ENCODE measurements at regions not wholly inside any gene's neighbourhood (a gene's known extent, or its start where the extent isn't known, plus 50 kb on each side); places are given as distances from the start of the nearest gene placed in this dataset.
"Not testable (repeated sequence)": the region's sequence is repeated elsewhere in the genome, so short reads cannot be mapped to it uniquely, and the experiment has no call there.

DNA sequence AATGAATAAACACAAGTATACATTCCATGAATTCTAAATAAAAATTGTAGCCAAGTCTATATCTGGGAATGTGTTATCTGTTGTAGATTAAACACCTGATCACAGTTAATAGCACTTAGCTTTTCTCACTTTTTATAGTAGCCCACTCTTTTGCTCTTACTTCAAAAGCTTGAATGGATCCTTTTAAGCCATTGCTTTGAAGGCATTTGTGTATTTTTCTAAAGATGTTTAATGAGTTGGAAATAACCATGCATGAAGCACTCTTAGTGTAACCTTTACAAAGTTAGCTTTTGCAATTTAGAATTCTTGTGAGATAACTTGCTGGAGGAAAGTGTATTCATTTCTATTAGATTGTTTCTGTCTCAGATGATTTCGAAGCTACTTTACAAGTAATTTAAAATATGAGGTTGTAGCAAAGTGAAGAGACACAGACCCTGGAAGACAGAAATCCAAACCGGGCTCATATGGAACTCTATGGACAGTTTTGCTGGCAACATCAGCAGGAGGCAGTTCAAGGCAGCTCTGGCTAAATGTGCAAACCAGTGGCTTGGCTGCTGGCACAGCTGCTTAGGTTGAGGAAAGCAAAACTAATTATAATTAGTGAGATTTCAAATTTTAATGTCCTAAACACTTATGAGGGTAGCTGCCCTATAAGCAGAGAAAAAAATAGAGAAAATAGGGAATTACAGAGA lies 469.8 kb upstream of the ZEB2 start:
- no peak overlapping the region for H3K27ac Mint-ChIP-seq
- no peak overlapping the region for H3K4me3 Mint-ChIP-seq
- ATAC-seq (no peak), DNase-seq (no peak)
- no peaks in the 10 kb centered on the region for H3K36me3 Mint-ChIP-seq (ENCODE audit: low read depth)
- peaks cover 11% of the 10 kb centered on the region for H3K9me3 Mint-ChIP-seq
- peaks cover 7% of the 10 kb centered on the region for H3K27me3 Mint-ChIP-seq
- no peaks in the 10 kb centered on the region for H3K4me1 Mint-ChIP-seq

DNA sequence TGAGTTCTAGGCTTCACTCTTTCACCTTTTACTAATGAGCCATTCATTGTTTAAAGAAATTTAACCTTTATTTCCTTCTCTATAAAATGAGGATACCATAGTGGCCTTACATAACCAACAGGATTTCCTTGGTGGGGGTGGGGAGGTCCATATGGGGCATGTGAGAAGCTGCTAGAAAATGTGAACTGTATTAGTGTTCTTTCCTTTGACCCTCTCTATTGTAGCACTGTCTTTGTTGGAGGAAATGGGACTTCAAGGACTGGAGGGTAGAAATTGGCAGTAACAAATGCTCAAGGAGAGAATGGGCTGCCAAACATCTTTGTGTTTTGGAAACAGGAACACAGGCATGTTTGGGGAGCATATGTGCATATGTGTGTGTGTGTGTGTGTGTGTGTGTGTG lies 468.7 kb upstream of the ZEB2 start:
- no peak for ATAC-seq
- Mint-ChIP-seq H3K27ac (no peak overlapping the region), H3K27me3 (peaks cover 4% of the 10 kb centered on the region), H3K4me3 (no peak overlapping the region), H3K4me1 (no peaks in the 10 kb centered on the region), H3K9me3 (peaks cover 11% of the 10 kb centered on the region), H3K36me3 (ENCODE audit: low read depth) (no peaks in the 10 kb centered on the region)
- DNase-seq, result no peak

DNA sequence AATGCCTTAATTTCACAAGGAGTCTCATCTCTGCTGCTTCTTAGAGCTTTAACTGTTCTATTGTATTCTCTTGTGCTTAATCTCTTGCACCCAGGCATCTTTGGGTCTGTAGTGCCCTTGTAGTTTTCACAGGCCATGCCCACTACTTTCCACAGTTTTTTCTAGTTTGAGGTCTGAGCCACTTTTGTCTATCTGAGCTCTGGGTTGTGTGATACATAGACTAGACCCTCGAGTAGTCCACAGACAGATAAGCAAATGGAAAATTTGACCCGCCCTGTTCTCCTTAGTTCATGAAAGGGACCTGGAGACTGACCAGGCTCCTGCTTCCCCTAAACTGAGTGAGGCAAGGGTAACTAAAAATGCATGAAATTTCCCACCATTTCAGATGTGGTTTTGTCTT lies 466.8 kb upstream of the ZEB2 start:
- Mint-ChIP-seq H3K9me3 (peaks cover 11% of the 10 kb centered on the region), H3K4me1 (no peaks in the 10 kb centered on the region), H3K4me3 (no peak overlapping the region), H3K27me3 (peaks cover 2% of the 10 kb centered on the region), H3K36me3 (ENCODE audit: low read depth) (no peaks in the 10 kb centered on the region), H3K27ac (no peak overlapping the region)
- DNase-seq (no peak), ATAC-seq (no peak)

DNA sequence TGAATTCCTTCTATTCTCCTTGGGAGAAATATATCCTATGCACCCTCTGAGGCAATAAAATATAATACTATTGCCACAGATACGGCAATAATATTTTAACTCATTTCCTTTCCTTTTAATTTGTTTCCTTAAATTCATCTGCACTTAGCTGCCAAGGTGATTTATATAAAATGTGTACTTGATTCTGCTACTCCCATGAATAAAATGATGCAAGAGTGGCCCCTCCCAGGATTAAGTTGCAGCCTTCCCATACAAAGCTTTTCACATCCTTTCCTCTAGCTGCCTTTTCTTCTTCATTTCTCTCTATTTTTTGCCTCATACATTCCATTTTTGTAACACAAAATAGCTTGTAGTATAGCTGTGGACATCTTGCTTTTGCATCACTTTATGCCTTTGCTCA lies 464.1 kb upstream of the ZEB2 start:
- H3K36me3 Mint-ChIP-seq (ENCODE audit: low read depth), result no peaks in the 10 kb centered on the region
- H3K4me3 Mint-ChIP-seq, result no peak overlapping the region
- no peak overlapping the region for H3K27ac Mint-ChIP-seq
- ATAC-seq, result no peak
- no peak for DNase-seq
- peaks cover 11% of the 10 kb centered on the region for H3K9me3 Mint-ChIP-seq
- H3K4me1 Mint-ChIP-seq, result no peaks in the 10 kb centered on the region
- peaks cover 2% of the 10 kb centered on the region for H3K27me3 Mint-ChIP-seq

DNA sequence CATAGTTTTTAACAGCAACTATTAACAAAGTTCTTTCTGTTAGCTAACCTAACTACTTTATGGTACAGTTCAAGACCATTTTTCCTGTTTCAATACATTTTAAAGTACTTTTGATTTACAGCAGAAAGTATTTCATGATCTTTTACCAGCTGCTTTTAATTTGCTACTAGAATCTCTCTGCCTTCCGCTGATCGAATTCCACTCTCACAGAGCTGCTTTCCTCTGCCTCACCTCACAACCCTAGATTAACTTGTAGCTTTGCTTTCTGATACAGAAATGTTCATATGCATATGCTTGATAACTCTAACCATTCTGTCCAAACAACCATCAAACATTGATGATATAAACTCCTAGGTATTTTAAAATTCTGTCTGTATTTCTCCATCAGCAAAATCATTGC lies 463.2 kb upstream of the ZEB2 start:
- peaks cover 11% of the 10 kb centered on the region for H3K9me3 Mint-ChIP-seq
- H3K27ac Mint-ChIP-seq, result no peak overlapping the region
- no peak overlapping the region for H3K4me3 Mint-ChIP-seq
- DNase-seq (no peak), ATAC-seq (no peak)
- peaks cover 2% of the 10 kb centered on the region for H3K27me3 Mint-ChIP-seq
- H3K4me1 Mint-ChIP-seq, result no peaks in the 10 kb centered on the region
- H3K36me3 Mint-ChIP-seq (ENCODE audit: low read depth), result no peaks in the 10 kb centered on the region

DNA sequence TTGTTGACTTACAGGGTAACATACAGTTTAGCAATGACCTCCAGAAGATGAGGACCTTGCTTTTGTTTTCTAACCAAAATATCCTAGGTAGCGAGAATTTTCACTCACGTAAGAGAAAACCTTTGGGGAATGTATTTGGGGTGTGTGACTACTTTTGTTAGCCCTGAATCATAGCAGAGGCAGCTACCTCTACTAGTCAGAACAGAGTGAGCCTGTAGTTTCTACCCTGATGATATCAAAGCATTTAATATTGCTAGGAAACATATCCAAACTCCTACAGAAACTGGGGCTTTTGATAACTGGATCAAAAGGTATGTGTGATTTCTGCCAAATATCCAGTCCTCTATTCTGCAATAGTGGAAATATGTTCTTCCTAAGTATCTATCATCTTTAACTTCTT lies 462.6 kb upstream of the ZEB2 start:
- Mint-ChIP-seq H3K36me3 (ENCODE audit: low read depth) (no peaks in the 10 kb centered on the region), H3K27me3 (peaks cover 1% of the 10 kb centered on the region), H3K4me3 (no peak overlapping the region), H3K27ac (no peak overlapping the region), H3K9me3 (peaks cover 11% of the 10 kb centered on the region), H3K4me1 (no peaks in the 10 kb centered on the region)
- ATAC-seq (no peak), DNase-seq (no peak)

DNA sequence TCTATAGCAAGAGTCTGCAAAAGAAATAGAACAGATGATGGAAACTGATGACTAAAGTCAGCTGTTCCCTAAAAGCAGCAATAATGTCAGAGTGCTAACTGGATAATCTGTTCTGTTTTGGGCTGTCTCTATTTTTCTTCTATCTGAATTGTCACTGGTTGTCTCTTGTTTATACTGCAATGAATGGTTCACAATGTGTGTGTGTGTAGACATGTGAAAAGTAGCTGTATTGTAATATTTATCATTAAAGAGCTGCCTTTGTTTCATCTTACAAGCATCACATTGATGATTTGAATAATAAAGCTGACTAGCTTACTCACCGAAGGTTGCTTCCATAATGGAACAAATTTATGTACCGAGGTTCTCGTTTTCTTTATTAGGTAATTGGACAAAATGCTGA lies 456.0 kb upstream of the ZEB2 start:
- no peak for ATAC-seq
- Mint-ChIP-seq H3K9me3 (no peaks in the 10 kb centered on the region), H3K27me3 (peaks cover 2% of the 10 kb centered on the region), H3K36me3 (ENCODE audit: low read depth) (no peaks in the 10 kb centered on the region), H3K27ac (no peak overlapping the region), H3K4me3 (no peak overlapping the region), H3K4me1 (no peaks in the 10 kb centered on the region)
- no peak for DNase-seq

DNA sequence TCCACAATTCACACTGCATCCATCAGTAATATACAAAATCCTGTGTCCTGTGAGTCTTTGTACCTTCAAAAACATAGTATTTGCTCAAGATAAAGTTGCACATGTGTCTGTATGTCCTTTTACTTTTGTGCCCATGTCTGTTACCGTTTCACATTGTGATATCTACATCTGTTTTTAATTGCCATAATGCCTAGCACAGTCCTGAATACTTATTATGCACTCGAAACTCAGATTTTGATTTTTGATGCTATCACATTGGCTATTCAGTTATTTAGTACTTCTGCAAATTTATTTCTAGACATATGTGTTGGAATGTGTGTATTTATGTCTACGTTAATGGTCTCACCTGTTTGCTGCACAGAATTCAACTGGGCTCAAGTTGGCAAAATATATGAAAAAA lies 452.8 kb upstream of the ZEB2 start:
- H3K9me3 Mint-ChIP-seq, result peaks cover 8% of the 10 kb centered on the region
- H3K4me3 Mint-ChIP-seq, result no peak overlapping the region
- no peaks in the 10 kb centered on the region for H3K36me3 Mint-ChIP-seq (ENCODE audit: low read depth)
- H3K27ac Mint-ChIP-seq, result no peak overlapping the region
- ATAC-seq, result no peak
- H3K27me3 Mint-ChIP-seq, result peaks cover 2% of the 10 kb centered on the region
- H3K4me1 Mint-ChIP-seq, result no peaks in the 10 kb centered on the region
- DNase-seq, result no peak

DNA sequence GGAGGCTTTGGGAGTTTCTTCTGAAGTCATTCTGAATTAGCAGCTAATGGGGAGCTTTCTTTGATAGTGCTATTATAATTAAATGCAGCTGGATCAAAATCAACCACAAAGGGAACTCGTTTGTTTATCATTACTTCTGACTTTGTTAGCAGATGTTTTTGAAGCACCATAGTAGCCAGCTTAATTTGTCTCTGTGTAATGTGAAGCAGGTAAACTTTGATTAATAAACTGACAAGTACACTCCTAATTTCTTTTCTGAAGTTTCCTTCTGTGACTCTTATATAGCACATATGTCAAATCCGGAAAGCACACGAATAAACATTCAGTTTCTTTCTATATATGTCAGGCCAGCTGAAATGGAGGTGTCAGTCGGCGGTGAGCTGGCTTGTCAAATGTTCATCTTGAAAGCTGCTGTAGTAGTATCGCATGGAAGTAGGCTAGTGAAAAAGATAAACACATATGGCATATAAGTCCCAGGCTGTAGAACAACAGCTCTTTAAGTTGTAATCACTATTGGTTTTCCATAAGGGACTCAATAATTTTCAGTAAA lies 451.9 kb upstream of the ZEB2 start:
- Mint-ChIP-seq H3K4me1 (no peaks in the 10 kb centered on the region), H3K27ac (no peak overlapping the region), H3K27me3 (peaks cover 2% of the 10 kb centered on the region), H3K4me3 (no peak overlapping the region), H3K9me3 (peaks cover 9% of the 10 kb centered on the region), H3K36me3 (ENCODE audit: low read depth) (no peaks in the 10 kb centered on the region)
- no peak for DNase-seq
- no peak for ATAC-seq

DNA sequence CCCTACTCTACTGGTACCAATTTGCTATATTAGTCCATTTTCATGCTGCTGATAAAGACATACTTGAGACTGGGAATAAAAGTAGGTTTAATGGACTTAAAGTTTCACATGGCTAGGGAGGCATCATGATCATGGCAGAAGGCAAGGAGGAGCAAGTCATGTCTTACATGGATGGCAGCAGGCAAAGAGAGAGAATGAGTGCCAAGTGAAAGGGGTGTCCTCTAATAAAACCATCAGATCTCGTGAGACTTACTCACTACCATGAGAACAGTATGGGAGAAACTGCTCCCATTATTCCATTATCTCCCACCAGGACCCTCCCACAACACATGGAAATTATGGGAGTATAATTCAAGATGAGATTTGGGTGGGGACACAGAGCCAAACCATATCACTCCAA lies 450.5 kb upstream of the ZEB2 start:
- not testable (repeated sequence) for DNase-seq; H3K27ac Mint-ChIP-seq; H3K27me3 Mint-ChIP-seq; H3K4me1 Mint-ChIP-seq; H3K4me3 Mint-ChIP-seq; H3K36me3 Mint-ChIP-seq (ENCODE audit: low read depth); ATAC-seq
- peaks cover 14% of the 10 kb centered on the region for H3K9me3 Mint-ChIP-seq

DNA sequence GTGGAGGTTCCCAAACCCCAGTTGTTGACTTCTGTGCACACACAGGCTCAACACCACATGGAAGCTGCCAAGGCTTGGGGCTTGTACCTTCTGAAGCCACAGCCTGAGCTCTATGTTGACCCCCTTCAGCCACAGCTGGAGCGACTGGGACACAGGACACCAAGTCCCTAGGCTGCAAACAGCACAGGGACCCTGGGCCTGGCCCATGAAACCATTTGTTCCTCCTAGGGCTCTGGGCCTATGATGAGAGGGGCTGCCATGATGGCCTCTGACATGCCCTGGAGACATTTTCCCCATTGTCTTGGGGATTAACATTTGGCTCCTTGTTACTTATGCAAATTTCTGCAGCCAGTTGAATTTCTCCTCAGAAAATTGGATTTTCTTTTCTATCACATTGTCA lies 449.6 kb upstream of the ZEB2 start:
- H3K4me1 Mint-ChIP-seq; H3K27ac Mint-ChIP-seq; H3K27me3 Mint-ChIP-seq; H3K36me3 Mint-ChIP-seq (ENCODE audit: low read depth); H3K4me3 Mint-ChIP-seq; DNase-seq; ATAC-seq: not testable (repeated sequence)
- H3K9me3 Mint-ChIP-seq, result peaks cover 20% of the 10 kb centered on the region

DNA sequence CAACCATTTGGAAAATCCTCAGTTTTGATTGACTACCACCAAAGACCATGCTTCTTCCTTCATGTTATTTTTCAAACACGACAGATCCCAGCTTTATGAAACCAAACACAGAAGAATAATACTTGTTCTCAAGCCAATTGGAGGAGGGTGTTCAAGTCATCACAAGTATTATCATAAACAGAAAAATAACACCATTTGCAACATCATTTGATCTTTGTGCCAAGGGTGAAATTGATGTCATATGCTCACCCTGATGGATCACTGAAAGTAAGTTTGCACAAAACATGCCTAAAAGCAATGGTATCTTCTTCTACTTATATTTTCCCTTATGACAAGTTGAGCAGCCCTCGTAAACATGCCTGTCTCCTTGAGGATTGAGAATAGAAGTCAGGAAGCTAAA lies 448.0 kb upstream of the ZEB2 start:
- DNase-seq (no peak), ATAC-seq (no peak)
- peaks cover 27% of the 10 kb centered on the region for H3K9me3 Mint-ChIP-seq
- no peak overlapping the region for H3K4me3 Mint-ChIP-seq
- H3K4me1 Mint-ChIP-seq, result no peaks in the 10 kb centered on the region
- H3K36me3 Mint-ChIP-seq (ENCODE audit: low read depth), result peaks cover 1% of the 10 kb centered on the region
- H3K27me3 Mint-ChIP-seq, result peaks cover 2% of the 10 kb centered on the region
- no peak overlapping the region for H3K27ac Mint-ChIP-seq

DNA sequence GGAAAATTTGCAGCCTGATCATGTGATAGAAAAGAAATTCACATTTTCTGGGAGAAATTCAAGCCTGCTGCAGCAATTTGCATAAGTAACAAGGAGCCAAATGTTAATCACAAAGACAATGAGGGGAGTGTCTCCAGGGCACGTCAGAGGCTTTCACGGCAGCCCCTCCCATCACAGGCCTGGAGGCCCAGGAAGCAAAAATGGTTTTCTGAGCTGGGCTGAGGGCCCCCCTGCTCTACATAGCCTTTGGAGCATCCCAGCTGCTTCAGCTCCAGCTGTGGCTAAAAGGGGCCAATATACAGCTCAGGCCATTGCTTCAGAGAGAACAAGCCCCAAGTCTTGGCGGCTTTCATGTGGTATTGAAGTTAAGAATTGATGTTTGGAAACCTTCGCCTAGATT lies 445.3 kb upstream of the ZEB2 start:
- Mint-ChIP-seq H3K27me3 (peaks cover 2% of the 10 kb centered on the region), H3K27ac (no peak overlapping the region), H3K36me3 (ENCODE audit: low read depth) (peaks cover 1% of the 10 kb centered on the region), H3K9me3 (peaks cover 24% of the 10 kb centered on the region), H3K4me3 (no peak overlapping the region), H3K4me1 (no peaks in the 10 kb centered on the region)
- DNase-seq (no peak), ATAC-seq (no peak)

DNA sequence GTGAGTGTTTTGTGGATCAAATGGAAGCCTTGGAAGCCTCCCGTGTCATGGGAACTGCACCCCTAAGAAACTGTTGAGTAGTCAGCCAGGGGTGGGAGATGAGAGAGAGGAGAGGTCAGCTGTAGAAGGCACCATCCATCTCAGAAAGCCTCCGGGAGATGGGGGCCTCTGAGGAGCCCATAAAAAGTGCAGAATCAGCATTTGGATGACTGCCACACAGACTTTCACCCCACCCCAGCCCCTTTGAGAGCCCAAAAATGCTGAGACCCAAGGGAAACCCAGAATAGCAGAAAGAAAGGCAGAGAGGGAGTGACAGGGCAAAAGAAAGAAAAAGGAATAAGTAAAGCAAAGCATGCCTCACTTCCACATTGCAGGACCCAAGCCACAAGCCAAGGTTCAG lies 443.1 kb upstream of the ZEB2 start:
- Mint-ChIP-seq H3K4me1 (no peaks in the 10 kb centered on the region), H3K36me3 (ENCODE audit: low read depth) (peaks cover 1% of the 10 kb centered on the region), H3K9me3 (peaks cover 19% of the 10 kb centered on the region), H3K27ac (no peak overlapping the region), H3K4me3 (no peak overlapping the region), H3K27me3 (peaks cover 2% of the 10 kb centered on the region)
- no peak for DNase-seq
- no peak for ATAC-seq

DNA sequence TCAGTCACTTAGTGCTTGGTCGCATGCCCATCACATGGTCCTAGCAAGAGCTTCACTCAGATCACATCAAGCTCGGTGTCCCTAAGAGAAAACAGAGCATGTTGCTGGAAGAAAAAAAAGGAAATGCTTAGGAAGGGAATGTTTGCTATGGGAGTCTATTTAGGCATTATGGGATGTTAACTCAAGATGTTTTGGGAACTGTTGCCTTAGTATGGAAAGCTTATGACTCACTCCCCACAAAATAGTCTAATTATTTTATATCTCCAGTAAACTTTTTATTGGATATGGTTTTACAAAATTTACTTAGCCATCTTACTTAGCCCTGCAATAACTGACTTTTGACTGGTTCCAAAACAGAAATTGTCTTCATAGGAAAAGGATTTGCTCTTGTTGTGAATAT lies 439.5 kb upstream of the ZEB2 start:
- no peak for DNase-seq
- Mint-ChIP-seq H3K36me3 (ENCODE audit: low read depth) (no peaks in the 10 kb centered on the region), H3K4me3 (no peak overlapping the region), H3K27ac (no peak overlapping the region), H3K4me1 (no peaks in the 10 kb centered on the region), H3K9me3 (peaks cover 5% of the 10 kb centered on the region), H3K27me3 (peaks cover 2% of the 10 kb centered on the region)
- ATAC-seq, result no peak
